Ecto neural progenitor cell (in vitro differentiated cells): ENCODE measurements at regions not wholly inside any gene's neighbourhood (a gene's known extent, or its start where the extent isn't known, plus 50 kb on each side); places are given as distances from the start of the nearest gene placed in this dataset.

Experiments used
- DNase-seq: peaks from one replicate; pipeline ENCODE4 v3.0.0-alpha.2; 2018; ENCODE audit warnings: low spot score

DNA sequence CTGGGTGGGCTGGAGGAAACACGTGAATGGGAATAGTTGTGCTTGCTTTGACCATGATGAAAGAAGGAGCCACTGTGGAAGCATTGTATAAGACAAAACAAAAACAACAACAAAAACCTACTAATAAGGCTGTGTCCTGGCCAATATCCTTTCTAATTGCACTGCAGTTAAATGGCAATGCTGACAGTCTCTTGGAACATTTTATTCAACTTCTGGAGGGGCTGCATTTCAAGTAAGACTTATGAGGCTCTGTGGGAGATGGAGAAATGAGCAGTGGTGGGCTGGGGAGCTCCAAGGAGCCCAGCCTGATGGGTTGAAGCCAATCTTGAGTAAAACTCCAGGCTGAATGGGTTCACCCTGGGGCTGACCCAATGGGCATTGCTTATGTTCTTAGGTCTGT lies 99.8 kb upstream of the ROPN1 start:
- DNase-seq, result no peak

DNA sequence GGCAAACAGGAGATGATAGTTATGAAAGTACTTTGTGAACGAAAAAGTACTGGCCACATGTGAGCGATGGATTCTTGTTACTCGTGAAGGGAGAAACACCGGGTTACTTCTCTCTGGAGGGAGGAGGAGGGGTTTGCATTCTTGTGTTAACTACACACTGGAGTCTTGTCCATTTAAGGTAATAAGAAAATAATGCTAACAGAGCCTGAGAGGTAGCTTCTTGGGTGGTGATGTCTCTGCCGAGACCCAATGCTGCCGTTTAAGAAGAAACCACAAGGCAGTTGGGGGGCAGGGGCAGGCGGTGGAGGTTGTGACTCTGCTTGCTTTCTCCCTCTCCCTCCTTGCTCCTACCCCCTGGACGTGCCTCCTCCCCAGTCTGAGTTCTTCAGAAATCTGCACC lies 100.9 kb upstream of the ROPN1 start:
- no peak for DNase-seq

DNA sequence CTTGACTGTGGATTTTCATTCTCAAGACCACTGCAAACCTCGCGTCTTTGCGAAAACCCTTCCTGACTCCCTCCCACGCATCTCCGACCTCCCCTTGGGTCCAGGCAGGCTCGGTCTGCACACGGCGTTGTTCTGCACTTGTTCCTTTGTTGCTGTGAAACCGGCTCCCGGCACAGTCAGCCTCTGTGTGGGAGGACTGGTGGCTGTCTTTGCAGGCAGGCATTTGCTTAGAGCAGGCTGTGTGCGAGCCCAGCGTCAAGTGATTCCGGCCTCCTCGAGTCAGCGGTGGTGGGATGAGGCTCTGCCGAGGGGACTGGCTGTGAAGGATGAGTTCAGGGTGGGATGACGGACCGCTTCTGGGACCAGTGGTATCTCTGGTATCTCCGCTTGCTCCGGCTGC lies 102.6 kb upstream of the ROPN1 start:
- DNase-seq, result no peak

DNA sequence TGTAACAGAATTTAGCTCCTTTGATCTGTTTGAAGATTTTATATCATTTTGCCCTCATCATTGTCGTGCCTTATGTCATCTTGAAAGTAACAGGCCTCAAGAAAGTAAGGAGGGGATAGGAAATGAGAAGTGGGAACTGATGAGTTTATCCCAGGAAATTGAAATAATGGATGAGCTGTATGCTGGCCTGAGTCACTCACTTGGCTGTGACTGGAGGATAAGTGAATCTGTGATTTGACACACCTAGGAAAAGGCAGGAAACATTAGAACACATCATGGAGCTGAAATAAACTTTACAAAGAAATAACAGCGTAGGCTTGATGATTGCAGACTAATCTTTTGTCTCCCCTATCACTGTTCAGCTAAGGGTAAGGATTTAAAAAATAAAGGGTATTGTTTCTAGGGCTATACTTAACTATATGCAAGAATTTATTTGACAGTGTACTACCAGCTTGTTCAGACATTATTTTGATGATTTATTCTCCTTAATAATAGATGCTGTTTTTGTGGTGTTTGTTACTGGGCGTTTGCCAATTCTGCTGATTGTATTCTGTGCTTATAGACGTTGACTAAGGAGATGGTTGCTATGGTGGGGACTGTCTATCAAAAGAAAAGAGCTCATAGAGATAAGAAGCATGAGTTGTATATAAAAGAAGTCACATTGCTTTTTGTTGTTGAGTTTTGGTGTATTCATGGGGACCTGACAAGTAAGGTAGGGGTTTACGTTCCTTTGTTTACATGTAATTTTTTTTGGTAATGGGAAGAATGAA lies 105.6 kb upstream of the ROPN1 start:
- DNase-seq, result no peak

DNA sequence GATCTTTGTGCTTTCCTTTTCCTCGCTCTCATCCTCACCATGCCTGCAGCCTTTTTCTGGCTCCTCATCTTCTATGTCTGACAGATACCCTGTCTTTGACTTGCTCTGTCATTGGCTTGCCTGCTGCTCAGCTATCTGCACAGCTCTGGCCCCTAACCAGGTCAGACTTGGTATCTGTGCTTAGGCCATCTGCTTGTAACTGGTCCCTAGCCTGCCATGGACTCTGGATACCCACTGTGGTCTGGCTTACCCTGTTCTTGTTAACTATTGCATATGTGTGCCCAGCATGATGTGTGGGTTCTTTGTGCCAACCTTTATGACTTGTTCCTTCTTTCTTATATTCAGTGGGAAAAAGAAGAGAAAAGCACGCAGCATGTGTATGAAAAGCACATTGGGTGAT lies 109.7 kb upstream of the ROPN1 start:
- DNase-seq, result no peak

DNA sequence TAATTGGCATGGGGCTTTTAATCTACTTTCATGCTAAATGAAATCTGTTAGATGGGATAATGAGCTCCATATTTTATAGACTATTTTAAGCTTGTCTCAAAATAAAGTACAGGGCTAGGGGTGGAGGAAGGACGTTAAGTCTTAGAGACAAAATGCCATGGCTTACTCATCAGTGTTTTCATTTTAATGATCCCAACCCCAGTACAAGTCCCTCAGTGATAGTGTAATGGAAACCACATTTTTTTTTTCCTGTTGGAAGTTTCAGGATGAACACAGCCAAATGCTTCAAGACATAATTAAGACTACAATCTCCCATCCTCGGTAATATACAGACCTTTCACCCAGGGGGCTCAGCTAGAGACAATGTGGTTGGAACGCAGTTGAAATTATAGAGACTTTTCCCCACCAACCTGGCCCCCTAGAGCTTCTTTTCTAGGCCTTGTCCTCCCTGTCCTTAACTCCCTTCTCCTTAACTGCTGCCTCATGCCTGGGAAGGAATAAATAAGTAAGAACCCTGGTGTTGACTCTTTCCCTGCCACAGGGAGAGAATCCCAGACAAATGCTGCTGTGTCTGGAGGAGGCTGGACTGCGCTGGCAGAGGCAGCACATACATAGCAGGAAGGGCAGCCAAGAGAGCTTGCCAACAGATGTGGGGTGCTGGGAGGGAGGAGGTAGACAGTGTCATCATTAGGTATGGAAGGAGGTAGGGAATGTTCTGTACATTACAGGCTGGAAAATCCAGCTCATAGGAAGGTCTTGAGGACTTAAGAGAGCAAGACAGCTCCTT lies 115.4 kb upstream of the ROPN1 start:
- DNase-seq, result no peak

DNA sequence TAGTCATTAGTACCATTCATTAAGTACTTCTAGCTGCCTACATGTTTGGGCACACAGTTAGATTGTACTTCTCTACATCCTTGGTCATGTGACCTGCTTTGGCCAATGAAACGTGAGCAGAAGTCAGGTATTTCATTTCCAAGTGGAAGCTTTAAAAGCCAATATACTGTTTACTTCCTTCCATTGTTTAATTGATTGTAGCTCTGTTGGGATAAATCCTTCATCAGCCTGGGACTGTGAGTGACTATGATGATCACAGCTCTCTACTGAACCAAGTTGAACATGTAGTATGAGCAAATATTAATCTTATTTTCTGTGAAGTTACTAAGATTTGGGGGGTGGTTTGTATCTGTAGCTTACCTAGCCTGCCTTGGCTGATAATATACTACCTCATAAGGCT lies 116.5 kb upstream of the ROPN1 start:
- DNase-seq, result no peak

DNA sequence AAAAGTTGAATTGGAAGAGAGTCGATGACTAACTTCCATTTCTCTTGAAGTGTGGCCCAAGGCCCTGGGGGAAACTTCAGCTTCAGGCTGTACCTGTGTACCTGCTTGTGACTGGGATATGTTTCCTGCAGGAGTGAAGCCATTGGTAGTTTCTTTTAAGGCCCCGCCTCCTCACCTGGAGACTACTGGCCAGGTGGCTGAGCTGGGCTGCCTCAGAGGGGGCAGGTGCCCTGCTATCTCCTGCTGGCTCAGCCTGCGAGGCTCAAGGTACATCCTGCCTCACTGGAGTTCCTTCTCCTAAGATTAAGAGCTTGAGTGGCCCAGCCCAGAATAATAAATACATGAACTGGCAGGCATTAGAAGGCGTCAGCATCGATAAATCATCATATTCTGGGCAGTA lies 121.6 kb upstream of the ROPN1 start:
- DNase-seq, result no peak

DNA sequence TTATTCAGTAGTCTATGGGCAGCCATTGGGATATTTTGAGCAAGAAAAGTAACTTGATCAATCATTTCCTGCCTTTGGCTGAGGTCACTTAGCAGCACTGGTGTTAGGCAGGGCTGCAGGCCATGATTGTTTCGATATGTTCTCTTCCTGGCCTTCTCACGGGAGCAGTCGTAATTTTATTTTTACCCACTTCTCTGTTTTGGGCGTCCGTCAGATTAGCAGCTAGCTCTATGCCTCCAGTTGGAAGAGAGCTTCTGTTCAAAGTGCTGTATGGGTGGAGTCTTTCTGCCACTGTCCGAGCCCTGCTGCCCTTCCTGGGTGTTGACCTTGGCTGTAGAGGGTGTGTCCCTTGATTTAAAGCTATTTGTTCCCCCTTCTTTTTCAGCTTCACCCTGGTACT lies 123.4 kb upstream of the ROPN1 start:
- DNase-seq, result no peak

DNA sequence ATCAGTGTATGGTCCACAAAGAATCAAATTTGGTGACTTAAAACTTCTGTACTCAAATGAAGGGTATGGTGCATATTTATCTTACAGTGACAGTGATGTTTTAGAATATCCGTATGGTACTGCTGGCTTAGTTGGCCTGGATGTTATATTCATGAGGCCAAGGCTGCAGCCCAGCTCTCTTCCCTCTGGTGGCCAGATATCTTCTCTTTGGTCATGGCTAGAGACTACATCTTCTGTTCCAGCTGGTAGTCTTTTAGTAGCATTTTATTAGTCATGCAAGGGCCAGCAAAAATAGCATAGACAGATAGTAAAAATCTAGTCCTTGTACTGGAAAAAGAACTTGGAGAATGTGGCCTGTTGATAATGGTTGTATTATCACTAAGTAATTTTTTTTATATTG lies 124.0 kb upstream of the ROPN1 start:
- DNase-seq, result no peak

DNA sequence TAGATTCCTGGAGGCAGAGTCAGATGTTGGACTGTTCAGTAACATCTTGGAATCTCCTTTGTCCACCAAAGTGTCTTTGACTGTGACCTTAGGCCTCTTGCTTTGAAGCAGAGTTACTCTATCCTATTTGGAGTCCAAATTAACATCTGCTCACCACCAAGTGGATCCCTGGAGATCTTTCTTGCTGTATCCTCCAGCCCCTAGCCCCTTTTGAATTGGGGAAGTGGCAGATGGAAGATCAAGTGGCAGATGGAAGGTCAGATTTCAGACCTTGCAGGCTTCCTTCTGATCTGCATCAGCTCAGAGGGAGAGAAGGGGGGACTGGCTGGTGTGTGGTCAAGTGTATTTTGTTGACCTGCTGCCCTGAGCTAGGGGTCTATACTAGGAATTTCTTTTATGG lies 125.0 kb upstream of the ROPN1 start:
- DNase-seq, result no peak

DNA sequence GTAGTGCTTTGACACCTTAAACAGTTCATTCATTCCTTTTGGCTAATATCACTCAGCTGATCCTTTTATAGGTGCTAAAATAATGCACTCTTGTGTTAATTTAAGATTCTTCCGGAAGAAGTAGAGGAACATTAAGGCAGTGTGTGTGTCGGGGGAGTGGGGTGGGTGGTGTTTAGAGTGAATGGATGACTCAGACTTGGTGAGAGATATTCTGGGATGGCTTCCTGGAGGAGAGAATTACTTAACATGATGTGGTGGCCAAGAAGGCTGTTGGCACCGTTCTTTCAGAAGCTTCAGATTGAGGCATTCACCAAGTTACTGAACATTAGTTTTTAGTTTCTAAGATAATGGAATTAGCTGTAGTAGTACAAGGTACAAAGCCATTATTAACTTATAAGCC lies 125.6 kb upstream of the ROPN1 start:
- DNase-seq, result no peak

DNA sequence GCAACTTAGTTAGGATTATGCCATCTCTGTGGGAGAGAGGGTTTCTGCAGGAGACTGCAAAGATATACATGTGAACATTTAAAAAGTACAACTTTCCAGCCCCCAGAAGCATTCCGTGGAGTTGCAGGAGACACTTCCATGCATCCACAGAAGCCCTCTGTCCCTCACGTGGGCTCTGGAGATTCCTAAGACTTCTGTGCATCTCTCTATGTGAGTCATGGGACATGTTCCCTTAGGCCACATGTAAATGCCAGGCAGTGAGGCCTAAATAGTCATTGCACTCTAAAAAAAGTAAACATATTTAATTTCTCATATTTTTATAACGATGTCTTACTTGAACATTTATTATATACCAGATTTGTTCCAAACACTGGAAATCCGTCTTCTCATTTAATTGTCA lies 126.5 kb upstream of the ROPN1 start:
- no peak for DNase-seq

DNA sequence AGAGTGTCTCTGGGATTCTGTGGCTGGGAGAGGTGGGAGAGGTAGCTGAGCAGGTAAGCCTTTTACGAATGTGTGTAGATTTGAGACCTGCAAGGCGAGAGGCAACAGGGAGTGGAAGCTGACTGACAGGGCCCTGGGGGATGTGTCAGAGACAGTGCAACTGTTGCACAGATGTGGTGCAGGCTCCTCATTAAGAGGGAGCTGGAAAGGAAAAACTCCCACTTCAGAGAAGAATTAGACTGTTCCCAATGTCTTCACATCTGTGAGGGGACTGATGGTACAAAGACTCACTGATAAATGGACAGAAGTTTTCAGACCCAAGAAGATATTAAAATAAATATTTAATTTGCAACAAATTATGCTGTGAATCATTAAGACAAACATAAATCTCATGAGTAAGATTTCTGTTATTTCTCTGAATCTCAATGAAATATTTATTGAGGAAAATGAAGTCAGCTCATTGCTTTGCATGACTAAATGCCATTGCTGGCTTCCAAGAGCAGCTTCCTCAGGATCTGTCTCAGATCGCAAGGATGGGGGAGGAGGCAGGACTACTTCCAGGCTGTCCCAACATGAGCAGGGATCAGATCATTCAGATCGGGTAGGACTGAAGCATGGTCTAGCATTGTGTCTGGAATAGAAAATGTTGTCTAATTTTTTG lies 127.3 kb upstream of the ROPN1 start:
- DNase-seq, result no peak

DNA sequence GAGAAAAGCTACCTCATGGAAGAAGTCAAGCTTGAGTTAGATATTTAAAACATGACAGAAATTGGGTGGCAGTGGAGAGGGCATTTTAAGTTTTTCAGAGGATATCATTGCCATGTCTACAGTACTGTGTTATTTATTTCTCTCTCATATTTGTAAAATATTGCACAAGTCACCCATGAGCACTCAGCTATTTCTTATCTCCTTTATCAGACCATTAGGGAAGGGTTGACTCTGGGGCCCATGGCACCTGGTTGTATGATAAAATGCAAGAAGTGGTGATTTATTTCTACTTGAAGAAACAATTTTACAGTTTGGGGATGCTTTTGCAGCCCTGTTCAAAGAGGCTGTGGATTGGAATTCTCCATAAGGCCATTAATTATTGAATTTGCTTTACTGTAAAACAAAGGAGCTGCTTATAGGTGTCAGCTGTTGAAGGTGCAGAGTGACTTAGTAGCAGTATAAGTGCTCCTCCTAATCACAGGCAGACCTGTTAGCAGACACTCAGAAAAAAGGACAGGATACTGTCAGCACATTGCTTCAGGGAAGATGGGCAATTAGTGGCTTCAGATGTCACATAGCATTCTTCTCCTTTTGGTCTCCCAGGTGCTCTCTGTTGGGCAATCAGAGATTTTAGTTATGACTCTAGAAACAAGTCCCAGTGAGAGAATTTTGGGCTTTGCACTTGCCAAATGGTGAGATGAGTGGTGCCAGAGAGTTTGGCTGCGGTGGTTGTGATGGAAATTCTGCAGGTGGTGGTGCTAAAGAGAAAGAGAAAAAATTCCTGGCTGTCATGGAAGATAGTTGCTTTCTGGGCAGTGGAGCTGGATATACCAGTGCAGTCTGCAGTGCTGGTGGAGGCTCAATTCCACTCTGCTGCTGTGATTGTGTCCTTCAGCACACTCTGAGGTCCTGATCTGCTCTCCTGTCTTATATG lies 129.7 kb upstream of the ROPN1 start:
- DNase-seq, result no peak

DNA sequence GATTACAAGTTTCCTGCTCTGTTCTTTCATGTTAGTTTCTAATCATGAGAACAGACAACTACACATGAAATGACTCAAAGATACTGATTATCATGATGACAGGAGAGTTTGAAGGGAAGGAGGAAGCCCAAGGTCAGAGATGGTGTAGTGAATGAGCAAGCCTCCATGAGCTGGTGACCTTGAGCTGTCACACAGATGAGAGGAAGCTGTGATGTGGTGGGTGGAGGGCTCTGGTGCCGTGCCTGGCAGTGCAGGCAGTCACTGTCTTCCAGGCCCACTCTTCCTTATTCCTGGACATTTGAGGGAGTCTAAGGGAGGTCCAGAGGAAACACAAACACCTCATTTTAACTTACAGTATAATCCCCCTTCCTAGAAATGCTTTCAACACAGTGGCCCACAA lies 133.4 kb upstream of the ROPN1 start:
- no peak for DNase-seq

DNA sequence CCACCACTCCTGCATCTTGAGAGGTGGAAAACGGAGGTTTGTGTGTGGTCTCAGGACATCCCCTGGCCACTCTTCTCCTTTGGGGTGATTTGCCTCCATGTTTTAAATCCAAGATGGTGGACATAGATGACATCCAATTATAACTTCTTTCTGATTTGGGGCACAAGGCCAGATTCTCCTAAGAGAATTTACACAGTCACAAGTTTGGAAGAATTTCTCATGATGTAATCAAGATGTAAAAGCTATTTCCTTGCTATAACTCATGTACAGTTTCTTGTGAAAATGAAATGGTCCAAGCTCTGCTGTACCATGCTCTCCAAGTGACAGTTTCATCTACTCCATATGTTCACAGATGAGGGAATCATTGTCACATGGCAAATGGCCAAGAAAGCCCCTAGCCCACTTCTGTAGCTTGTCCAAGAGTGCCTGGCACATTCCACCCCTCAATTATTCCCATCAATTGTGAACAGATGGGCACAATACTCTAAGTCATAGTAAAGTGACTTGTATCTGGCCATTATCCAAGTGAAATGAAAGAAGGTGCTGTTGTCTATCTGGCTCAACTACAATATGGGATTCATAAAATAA lies 134.6 kb upstream of the ROPN1 start:
- no peak for DNase-seq

DNA sequence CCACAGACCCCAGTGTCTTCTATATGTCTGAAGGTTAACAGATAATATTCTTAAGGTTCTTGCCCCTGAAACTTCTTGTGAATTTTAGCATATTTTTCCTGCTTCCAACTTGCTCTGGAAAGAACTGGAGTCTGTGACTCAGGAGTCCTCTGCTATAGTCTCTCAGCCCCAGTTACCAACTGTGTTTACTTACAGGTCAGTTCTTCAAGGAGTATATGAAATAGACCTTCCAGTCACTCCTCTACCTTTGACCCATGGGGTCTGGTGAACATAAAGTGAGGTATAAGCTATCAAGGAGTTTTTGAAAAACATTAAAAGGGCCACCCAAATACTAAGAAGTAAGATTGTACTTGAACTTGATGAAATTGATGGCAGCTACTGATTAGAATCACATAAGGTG lies 139.2 kb upstream of the ROPN1 start:
- DNase-seq, result no peak

DNA sequence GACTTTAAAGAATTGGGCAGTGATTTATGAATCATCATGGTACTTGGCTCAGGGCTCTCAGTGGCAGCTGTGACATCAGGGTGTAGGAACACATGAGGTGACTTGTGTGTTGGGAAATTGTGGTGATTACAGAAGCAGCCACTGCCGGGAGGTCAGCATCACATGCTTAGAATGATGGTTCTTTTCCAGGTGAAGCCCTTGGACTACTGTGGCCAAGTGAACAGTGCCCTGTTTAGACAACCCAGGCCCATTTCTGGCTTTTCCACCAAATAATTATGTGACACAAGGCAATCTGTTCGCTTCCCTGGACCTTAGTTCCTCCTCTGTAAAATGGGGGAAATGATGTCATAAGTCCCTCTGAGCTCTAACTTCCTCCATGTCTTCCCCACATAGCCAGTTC lies 139.7 kb upstream of the ROPN1 start:
- no peak for DNase-seq

DNA sequence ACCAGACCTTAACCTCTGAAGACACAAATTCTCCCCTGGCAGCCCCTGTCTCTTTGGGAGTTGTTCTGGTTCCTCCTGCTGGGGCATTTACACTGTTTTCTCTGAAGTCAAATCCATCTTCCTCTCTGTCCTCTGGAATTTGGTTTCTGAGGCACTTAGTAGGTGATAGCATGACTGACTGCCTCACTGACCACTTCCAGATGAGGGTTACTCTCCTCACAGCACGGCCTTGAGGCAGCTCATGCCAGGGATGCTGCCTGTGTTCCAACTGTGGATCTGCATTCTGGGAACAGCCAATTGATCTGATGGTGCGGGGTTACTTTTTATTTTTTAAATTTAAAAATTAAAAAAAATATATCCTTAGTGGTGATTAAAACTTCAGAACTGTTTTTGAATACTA lies 140.9 kb upstream of the ROPN1 start:
- DNase-seq, result no peak

DNA sequence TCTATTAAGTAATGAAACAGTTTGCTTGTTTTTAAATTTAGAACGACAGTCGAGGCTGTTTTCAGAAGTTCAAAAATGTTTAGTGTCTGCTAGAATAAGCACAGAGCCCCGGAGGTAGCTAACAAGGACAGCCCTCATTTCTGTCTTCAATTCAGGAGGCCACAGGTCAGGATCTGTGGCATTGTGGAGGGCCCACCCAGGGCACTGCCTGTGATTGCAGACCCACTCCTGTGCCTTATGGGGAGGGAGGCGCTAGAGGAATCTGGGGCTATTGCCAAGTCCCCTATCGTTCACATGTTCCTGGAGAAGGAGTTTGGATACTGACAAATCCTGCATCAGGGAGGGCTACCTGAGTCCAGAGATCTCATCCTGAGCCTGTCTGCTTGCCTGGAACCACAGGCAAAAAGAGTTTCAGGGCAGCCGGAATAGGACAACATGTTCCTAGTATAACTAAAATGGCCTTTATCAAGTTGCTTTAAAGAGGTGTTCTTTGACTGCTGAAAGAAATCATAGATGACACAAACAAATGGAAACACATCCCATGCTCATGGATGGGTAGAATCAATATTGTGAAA lies 141.5 kb upstream of the ROPN1 start:
- DNase-seq, result no peak
